Thyroid gland (tissue), 4 donors: ENCODE measurements at regions not wholly inside any gene's neighbourhood (a gene's known extent, or its start where the extent isn't known, plus 50 kb on each side); places are given as distances from the start of the nearest gene placed in this dataset.
A peak's percentile ranks its signal among the peaks of the same experiment; 100 is the strongest.

ENCODE experiments used
- CTCF ChIP-seq, 6 experiments: fragments of 200-600 bp in 3 of 6; fragments of 450-650 bp in 3 of 6; sonication (generic) in 3 of 6; IDR thresholded peaks; one replicate each; pipeline ENCODE4 v1.5.1; 2016 to 2019; ENCODE audit warnings: antibody characterized with exemption in 6 of 6, mild to moderate bottlenecking in 2 of 6, inconsistent platforms in 1 of 6, moderate library complexity in 1 of 6
- POLR2A ChIP-seq, 2 donors: fragments of 450-650 bp; IDR thresholded peaks; one replicate each; pipeline ENCODE4 v1.6.1; 2017; ENCODE audit warnings: antibody characterized with exemption in 2 of 2, mild to moderate bottlenecking in 2 of 2, moderate library complexity in 1 of 2

GRCh38 chr20:50305636-50306477 lies 115.2 kb downstream of the CEBPB start:
- TF ChIP-seq CTCF (IDR thresholded peaks at IDR 0.05) (no peak), POLR2A (IDR thresholded peaks at IDR 0.05) (peak in 1 of 2 donors; percentile 17)
